SH-SY5Y (cell line): ENCODE measurements at regions not wholly inside any gene's neighbourhood (a gene's known extent, or its start where the extent isn't known, plus 50 kb on each side); places are given as distances from the start of the nearest gene placed in this dataset.

Source experiments
- GATA2 ChIP-seq: IDR thresholded peaks from 2 replicates; pipeline ENCODE4 v1.6.1; 2011; ENCODE audit warnings: mild to moderate bottlenecking, low read depth, low read length
- GATA3 ChIP-seq: IDR thresholded peaks from 2 replicates; pipeline ENCODE4 v1.6.1; 2011; ENCODE audit warnings: low read depth, mild to moderate bottlenecking, low read length, moderate library complexity

DNA sequence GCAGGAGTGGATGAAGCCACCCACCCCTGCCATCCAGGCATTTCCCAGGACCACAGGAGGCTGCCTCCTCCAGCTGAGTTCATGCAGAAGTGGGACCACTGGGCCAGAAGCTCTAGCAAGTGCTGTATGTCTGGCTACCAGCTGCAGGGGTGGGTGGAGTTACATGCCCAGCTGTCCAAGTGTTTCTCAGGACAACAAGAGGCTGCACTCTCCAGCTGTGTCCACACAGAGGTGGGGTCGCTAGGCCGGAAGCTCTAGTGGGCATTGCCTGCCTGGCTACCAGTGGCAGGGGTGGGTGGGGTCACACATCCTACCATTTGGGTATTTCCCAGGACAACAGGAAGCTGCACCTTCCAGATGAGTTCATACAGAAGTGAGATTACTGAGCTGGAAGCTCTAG, 234.0 kb upstream of the PPP2R3A start:
- TF ChIP-seq GATA3 = no peak
- no peak for TF ChIP-seq GATA2
